ENCODE measurements at regions not wholly inside any gene's neighbourhood (a gene's known extent, or its start where the extent isn't known, plus 50 kb on each side); places are given as distances from the start of the nearest gene placed in this dataset.
"Not testable (repeated sequence)": the region's sequence is repeated elsewhere in the genome, so short reads cannot be mapped to it uniquely, and the experiment has no call there.

- no peak for DNase-seq (ENCODE audit: low spot score)
- intact Hi-C loops (cut with DNase I), result no loop called here
Observed at GRCh38 chr13:56586976-56587375, 553.7 kb upstream of the PRR20A start.

DNA sequence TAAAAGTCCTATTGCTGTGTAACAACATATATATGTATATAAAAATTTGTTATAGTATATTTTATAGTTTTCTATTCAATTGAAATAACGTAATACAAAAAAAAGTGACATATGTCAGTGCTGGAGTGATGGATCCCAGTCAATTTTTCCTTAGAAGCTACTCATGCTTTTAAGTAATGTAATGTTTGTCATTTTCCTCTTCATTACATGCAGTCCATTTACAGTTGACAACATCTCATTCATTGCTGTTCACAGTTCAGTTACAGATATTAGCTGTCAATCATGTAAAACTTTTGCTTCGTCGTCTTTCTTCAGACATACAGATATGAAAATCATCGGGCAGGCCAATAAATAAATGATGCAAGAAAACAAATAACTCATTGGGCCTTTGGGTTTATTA is 525.1 kb upstream of the PRR20A start:
- intact Hi-C loops (cut with DNase I), result no loop called here
- no peak for DNase-seq (ENCODE audit: low spot score)

GRCh38 chr13:56622840-56623239 is 517.9 kb upstream of the PRR20A start:
- intact Hi-C loops (cut with DNase I), result no loop called here
- DNase-seq (ENCODE audit: low spot score), result no peak

DNA sequence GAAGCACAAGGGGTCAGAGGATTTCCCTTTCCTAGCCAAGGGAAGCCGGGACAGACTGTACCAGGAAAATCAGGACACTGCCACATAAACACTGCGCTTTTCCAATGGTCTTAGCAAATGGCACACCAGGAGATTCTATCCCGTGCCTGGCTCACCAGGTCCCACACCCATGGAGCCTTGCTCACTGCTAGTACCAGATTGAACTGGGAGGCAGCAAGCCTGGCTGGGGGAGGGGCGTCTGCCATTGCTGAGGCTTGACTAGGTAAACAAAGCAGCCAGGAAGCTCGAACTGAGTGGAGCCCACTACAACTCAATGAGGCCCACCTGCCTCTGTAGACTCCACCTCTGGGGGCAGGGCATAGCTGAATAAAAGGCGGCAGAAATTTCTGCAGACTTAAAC is 511.8 kb upstream of the PRR20A start:
- DNase-seq (ENCODE audit: low spot score); intact Hi-C loops (cut with DNase I): not testable (repeated sequence)

- intact Hi-C loops (cut with DNase I); DNase-seq (ENCODE audit: low spot score): not testable (repeated sequence)
Observed at GRCh38 chr13:56631060-56631459, 509.7 kb upstream of the PRR20A start.

- DNase-seq (ENCODE audit: low spot score), result no peak
- intact Hi-C loops (cut with DNase I), result no loop called here
Observed at GRCh38 chr13:56653043-56653442, 487.7 kb upstream of the PRR20A start.

DNA sequence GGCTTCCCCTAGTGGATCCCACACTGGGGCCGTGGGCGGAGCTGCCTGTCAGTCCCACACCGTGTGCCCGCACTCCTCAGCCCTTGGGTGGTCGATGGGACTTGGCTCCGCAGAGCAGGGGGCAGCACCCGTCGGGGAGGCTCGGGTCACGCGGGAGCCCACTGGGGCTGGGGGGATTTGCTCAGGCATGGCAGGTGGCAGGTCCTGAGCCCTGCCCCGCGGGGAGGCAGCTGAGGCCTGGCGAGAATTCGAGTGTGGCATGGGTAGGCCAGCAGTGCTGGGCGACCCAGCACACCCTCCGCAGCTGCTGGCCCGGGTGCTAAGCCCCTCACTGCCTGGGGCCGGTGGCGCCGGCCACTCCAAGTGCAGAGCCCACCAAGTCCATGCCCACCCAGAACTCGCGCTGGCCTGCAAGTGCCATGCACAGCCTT is 481.7 kb upstream of the PRR20A start:
- DNase-seq (ENCODE audit: low spot score), result no peak

DNA sequence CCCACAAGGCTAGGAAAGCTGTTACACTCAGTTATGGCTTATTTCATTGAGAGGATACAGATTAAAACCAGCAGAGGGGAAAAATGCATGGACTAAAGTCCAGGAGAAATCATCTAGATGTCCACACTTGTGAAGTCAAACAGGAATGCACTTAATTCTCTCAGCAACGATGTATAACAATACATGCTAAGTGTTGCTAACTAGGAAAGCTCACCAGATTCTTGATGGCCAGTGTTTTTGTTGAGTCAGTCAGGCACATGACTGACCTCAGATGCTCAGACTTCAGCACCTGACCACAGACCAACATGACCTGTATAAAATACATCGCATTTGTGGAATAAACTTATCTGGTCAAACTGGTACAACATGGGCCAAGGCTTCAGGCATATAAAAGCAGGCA is 470.2 kb upstream of the PRR20A start:
- no peak for DNase-seq (ENCODE audit: low spot score)
- intact Hi-C loops (cut with DNase I), result no loop called here

More for the DNA sequence above, 481.7 kb upstream of the PRR20A start:
- intact Hi-C loops (cut with DNase I), result no loop called here

GRCh38 chr13:56681404-56681803 is 459.3 kb upstream of the PRR20A start:
- intact Hi-C loops (cut with DNase I), result no loop called here
- no peak for DNase-seq (ENCODE audit: low spot score)

DNA sequence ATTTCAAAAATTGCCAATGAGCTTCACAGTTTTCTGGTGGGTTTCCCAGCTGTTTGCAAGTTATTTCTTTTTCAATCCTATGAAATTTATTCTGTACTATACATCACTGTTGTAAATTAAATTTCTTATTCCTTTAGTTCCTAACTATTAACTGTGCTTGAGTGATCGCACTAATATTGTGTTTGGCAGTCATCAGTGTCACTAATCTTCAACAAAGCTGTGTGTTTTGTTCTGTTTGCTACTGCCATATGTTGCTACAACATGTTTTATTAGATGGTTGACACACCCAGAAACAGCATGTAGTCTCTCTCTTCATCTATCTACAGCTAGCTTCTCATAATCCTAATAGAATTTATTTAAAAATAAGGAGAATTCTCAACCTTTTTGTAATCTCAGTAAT is 453.6 kb upstream of the PRR20A start:
- DNase-seq (ENCODE audit: low spot score), result no peak
- intact Hi-C loops (cut with DNase I), result no loop called here

DNA sequence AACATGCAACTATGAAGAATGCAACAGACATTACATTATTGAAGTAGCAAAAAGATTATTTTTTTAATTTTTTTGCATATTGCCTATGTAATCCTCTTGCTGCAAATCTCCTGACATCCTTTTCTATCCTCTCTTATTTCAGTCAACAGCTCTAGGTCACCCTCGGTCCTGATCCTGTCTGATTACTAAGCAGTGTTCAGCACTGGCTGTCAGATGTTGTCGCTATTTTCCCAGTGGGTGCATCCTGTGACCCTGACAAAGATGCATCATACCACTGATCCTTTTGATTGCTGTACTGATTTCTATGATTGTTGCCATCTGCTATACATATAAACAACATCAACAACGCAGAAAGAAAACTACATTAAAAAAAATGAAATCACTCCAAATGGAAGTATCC is 443.7 kb upstream of the PRR20A start:
- no peak for DNase-seq (ENCODE audit: low spot score)
- intact Hi-C loops (cut with DNase I), result no loop called here

DNA sequence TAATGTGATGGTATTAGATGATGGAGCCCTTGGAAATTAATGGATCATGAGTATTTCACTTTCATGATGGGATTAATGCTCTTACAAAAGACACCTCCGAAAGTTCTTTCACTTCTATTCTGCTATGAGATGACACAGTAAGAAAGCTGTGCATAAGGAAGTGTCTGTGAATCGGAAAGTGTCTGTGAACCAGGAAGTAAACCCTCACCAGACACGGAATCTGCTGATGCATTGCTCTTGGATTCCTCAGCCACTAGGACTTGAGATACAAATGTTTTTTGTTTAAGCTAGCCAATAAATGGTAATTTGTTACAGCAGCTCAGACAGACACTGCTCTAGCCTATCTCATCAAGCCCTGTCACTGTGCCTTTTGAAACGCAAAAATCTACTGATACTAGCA is 440.4 kb upstream of the PRR20A start:
- DNase-seq (ENCODE audit: low spot score), result no peak
- intact Hi-C loops (cut with DNase I), result no loop called here

DNA sequence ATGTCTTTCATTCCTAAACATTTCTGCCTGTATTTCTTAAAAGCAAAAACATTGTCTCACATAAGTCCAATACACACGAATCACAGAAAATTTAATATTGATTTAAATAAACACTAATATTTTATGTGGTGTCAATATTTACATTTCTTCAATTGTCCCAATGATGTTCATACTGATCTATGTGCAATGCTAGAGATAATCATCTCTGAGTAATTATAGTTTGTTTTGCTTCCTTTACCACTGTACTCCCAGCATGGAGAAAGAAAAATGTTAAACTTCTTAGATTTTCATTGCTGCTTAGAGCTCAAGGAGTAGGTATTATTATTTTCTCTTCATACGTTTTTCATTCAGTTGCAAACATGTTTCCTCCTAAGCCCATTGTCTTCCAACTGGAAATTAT is 434.2 kb upstream of the PRR20A start:
- intact Hi-C loops (cut with DNase I), result no loop called here
- no peak for DNase-seq (ENCODE audit: low spot score)

GRCh38 chr13:56713656-56714055 is 427.1 kb upstream of the PRR20A start:
- DNase-seq (ENCODE audit: low spot score), result no peak
- intact Hi-C loops (cut with DNase I), result no loop called here

DNA sequence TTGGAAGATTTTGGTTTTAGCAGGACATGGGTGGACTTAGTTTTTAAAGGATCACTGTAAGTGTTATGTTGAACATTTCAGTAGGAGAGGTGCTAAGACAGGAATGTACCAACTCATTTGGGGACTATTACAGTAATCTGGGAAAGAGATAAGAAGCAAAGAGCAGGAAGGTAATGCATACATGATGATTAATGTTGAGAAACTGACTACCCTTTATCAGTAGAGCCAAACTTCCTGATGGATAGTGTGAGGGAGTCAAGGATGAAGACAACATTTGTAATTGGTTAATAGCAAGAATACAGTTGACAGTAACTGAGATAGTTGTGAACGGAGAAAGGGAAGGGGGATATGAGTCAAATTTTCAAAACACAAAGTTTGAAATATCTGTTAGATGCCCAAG is 421.9 kb upstream of the PRR20A start:
- intact Hi-C loops (cut with DNase I), result no loop called here
- DNase-seq (ENCODE audit: low spot score), result no peak

GRCh38 chr13:56720841-56721240 is 419.9 kb upstream of the PRR20A start:
- intact Hi-C loops (cut with DNase I), result no loop called here
- no peak for DNase-seq (ENCODE audit: low spot score)

DNA sequence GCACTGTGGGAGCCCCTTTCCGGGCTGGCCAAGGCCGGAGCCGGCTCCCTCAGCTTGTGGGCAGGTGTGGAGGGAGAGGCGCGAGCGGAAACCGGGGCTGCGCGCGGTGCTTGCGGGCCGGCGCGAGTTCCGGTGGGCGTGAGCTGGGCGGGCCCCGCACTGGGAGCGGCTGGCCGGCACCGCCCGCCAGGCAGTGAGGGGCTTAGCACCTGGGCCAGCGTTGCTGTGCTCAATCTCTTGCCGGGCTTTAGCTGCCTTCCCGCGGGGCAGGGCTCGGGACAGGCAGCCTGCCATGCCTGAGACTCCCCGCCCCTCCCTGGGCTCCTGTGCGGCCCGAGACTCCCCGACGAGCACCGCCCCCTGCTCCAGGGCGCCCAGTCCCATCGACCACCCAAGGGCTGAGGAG is 405.2 kb upstream of the PRR20A start:
- DNase-seq (ENCODE audit: low spot score), result no peak
- intact Hi-C loops (cut with DNase I), result no loop called here

- intact Hi-C loops (cut with DNase I), result no loop called here
- no peak for DNase-seq (ENCODE audit: low spot score)
Observed at GRCh38 chr13:56736966-56737365, 403.8 kb upstream of the PRR20A start.

GRCh38 chr13:56752636-56753035 is 388.1 kb upstream of the PRR20A start:
- intact Hi-C loops (cut with DNase I), result no loop called here
- no peak for DNase-seq (ENCODE audit: low spot score)

DNA sequence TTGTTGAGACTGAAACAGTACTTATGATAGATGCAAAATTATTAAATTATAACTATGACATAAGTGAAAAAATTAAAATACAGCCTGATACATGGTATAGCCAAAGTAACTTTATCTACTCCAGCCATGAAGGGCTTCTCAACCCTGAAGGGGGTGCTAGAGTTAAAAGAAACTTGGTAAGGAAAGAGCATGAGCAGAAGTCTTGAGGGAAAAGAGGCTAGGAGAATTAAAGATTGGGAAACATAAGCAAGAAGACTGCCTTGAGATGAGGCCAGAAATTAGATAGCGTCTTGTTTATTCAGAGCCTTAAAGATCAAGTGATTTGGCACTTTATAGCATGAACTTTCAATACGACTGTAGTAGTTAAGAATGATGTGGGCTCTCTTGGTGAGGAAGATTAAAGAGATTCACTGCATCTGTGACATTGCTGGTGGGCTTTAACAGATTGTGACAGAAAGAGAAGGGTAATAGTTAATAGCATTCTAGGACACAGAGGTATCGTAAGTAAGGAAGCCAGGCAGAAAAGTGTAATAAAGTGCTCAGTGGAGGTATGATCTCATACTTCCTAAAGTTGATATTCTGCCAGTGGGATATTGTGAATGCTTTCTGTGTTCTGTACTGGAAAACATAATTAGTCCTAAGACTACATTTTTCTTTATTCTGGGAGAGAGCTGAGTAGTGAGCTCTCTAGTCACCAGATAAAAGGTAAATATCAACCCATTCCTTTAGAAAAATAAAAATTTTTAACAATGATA is 385.4 kb upstream of the PRR20A start:
- DNase-seq (ENCODE audit: low spot score), result no peak
- intact Hi-C loops (cut with DNase I), result no loop called here

- DNase-seq (ENCODE audit: low spot score); intact Hi-C loops (cut with DNase I): not testable (repeated sequence)
Observed at GRCh38 chr13:56763333-56763732, 377.4 kb upstream of the PRR20A start.

- DNase-seq (ENCODE audit: low spot score), result no peak
- intact Hi-C loops (cut with DNase I), result no loop called here
Observed at GRCh38 chr13:56773148-56773547, 367.6 kb upstream of the PRR20A start.

Measured in cardiac septum (tissue), 1 donor.